ENCODE measurements at regions not wholly inside any gene's neighbourhood (a gene's known extent, or its start where the extent isn't known, plus 50 kb on each side); places are given as distances from the start of the nearest gene placed in this dataset.

DNA sequence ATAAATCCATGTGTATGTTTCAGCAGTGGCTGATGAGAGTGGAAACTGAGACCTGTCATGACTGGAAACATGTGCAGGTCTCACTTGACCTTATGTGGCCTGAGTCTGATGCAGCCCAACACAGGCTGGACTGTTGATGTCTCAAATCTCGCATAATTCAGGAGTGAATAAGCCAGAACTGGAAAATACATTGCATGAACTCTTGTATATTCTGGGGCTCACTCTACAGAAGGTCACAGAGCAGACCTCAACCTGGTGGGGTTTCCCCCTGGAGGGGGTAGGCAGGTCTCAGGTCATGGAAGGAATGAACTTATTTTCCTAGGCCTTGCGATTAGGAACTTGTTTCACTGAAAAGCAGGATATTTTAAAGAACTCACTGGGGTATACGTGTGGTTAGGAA, 146.3 kb upstream of the THUMPD2 start:
- Histone ChIP-seq H3K4me1 (ENCODE audit: control insufficient read depth, insufficient read depth, low read length) (no peaks in the 10 kb centered on the region), H3K9me3 (ENCODE audit: control insufficient read depth, insufficient read depth, low read depth, low read length) (no peaks in the 10 kb centered on the region), H3K36me3 (ENCODE audit: control insufficient read depth in 2 of 2, insufficient read depth in 1 of 2, low read length in 2 of 2) (no peaks in the 10 kb centered on the region), H3K4me3 (ENCODE audit: low read depth, low read length) (no peak overlapping the region), H3K27ac (ENCODE audit: extremely low read depth, low read depth, low read length) (no peak overlapping the region)
- CTCF ChIA-PET = no interaction called here
- POLR2A ChIA-PET = no interaction called here
- TF ChIP-seq SP3 (tag by site-specific recombination; IDR thresholded peaks at IDR 0.05) = no peak
- no peak for TF ChIP-seq ZNF202 (tag by site-specific recombination; IDR thresholded peaks at IDR 0.05; ENCODE audit: borderline replicate concordance)
- TF ChIP-seq, protein P1, sequence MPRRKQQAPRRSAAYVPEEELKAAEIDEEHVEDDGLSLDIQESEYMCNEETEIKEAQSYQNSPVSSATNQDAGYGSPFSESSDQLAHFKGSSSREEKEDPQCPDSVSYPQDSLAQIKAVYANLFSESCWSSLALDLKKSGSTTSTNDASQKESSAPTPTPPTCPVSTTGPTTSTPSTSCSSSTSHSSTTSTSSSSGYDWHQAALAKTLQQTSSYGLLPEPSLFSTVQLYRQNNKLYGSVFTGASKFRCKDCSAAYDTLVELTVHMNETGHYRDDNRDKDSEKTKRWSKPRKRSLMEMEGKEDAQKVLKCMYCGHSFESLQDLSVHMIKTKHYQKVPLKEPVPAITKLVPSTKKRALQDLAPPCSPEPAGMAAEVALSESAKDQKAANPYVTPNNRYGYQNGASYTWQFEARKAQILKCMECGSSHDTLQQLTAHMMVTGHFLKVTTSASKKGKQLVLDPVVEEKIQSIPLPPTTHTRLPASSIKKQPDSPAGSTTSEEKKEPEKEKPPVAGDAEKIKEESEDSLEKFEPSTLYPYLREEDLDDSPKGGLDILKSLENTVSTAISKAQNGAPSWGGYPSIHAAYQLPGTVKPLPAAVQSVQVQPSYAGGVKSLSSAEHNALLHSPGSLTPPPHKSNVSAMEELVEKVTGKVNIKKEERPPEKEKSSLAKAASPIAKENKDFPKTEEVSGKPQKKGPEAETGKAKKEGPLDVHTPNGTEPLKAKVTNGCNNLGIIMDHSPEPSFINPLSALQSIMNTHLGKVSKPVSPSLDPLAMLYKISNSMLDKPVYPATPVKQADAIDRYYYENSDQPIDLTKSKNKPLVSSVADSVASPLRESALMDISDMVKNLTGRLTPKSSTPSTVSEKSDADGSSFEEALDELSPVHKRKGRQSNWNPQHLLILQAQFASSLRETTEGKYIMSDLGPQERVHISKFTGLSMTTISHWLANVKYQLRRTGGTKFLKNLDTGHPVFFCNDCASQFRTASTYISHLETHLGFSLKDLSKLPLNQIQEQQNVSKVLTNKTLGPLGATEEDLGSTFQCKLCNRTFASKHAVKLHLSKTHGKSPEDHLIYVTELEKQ (tag by site-specific recombination; IDR thresholded peaks at IDR 0.05; ENCODE audit: borderline replicate concordance) = no peak
- no peak for TF ChIP-seq GFI1B (tag by site-specific recombination; IDR thresholded peaks at IDR 0.05)
- TF ChIP-seq ZNF416 (tag by site-specific recombination; IDR thresholded peaks at IDR 0.05) = no peak
- no peak for TF ChIP-seq ZNF549 (tag by site-specific recombination; IDR thresholded peaks at IDR 0.05)
- TF ChIP-seq ZNF354C (tag by site-specific recombination; IDR thresholded peaks at IDR 0.05; ENCODE audit: borderline replicate concordance, low read depth) = no peak

DNA sequence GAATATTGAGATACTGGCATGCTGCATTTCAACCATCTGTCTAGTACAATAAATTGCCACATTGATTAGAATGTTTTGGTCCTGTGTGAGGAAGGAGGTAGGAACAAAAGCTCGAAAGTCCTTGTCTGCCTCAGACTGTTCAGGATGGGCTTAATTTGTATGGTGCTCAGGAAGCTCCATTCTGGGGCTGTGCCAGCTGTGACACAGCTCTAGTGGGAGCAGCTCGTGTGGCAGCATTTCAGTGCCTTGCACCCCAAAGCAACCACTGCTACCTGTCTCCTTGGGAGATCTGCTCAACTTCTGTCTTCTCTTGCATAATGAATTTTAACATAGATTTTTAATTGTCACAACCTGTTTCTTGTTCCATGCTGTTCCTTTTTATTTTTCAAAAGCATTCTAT, 144.4 kb upstream of the THUMPD2 start:
- POLR2A ChIA-PET = no interaction called here
- CTCF ChIA-PET = interaction anchor here (2.6 kb wide), 1 partner anchor 9 kb away, joined by 13 read pairs; no protein-coding TSS in a partner anchor
- no peak for TF ChIP-seq FEZF1 (tag by site-specific recombination; IDR thresholded peaks at IDR 0.05)
- no peak for TF ChIP-seq ZNF335 (tag by site-specific recombination; conservative IDR thresholded peaks at IDR 0.05)
- TF ChIP-seq ZBTB7A (tag by site-specific recombination; IDR thresholded peaks at IDR 0.05; ENCODE audit: low read depth) = no peak
- no peak for TF ChIP-seq ZIC2 (tag by site-specific recombination; IDR thresholded peaks at IDR 0.05)
- TF ChIP-seq, protein P2, sequence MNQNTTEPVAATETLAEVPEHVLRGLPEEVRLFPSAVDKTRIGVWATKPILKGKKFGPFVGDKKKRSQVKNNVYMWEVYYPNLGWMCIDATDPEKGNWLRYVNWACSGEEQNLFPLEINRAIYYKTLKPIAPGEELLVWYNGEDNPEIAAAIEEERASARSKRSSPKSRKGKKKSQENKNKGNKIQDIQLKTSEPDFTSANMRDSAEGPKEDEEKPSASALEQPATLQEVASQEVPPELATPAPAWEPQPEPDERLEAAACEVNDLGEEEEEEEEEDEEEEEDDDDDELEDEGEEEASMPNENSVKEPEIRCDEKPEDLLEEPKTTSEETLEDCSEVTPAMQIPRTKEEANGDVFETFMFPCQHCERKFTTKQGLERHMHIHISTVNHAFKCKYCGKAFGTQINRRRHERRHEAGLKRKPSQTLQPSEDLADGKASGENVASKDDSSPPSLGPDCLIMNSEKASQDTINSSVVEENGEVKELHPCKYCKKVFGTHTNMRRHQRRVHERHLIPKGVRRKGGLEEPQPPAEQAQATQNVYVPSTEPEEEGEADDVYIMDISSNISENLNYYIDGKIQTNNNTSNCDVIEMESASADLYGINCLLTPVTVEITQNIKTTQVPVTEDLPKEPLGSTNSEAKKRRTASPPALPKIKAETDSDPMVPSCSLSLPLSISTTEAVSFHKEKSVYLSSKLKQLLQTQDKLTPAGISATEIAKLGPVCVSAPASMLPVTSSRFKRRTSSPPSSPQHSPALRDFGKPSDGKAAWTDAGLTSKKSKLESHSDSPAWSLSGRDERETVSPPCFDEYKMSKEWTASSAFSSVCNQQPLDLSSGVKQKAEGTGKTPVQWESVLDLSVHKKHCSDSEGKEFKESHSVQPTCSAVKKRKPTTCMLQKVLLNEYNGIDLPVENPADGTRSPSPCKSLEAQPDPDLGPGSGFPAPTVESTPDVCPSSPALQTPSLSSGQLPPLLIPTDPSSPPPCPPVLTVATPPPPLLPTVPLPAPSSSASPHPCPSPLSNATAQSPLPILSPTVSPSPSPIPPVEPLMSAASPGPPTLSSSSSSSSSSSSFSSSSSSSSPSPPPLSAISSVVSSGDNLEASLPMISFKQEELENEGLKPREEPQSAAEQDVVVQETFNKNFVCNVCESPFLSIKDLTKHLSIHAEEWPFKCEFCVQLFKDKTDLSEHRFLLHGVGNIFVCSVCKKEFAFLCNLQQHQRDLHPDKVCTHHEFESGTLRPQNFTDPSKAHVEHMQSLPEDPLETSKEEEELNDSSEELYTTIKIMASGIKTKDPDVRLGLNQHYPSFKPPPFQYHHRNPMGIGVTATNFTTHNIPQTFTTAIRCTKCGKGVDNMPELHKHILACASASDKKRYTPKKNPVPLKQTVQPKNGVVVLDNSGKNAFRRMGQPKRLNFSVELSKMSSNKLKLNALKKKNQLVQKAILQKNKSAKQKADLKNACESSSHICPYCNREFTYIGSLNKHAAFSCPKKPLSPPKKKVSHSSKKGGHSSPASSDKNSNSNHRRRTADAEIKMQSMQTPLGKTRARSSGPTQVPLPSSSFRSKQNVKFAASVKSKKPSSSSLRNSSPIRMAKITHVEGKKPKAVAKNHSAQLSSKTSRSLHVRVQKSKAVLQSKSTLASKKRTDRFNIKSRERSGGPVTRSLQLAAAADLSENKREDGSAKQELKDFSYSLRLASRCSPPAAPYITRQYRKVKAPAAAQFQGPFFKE (tag by site-specific recombination; IDR thresholded peaks at IDR 0.05; ENCODE audit: borderline replicate concordance) = no peak
- TF ChIP-seq, protein P3, sequence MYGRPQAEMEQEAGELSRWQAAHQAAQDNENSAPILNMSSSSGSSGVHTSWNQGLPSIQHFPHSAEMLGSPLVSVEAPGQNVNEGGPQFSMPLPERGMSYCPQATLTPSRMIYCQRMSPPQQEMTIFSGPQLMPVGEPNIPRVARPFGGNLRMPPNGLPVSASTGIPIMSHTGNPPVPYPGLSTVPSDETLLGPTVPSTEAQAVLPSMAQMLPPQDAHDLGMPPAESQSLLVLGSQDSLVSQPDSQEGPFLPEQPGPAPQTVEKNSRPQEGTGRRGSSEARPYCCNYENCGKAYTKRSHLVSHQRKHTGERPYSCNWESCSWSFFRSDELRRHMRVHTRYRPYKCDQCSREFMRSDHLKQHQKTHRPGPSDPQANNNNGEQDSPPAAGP (tag by site-specific recombination; IDR thresholded peaks at IDR 0.05) = no peak
- no peak for TF ChIP-seq ZNF621 (tag by site-specific recombination; IDR thresholded peaks at IDR 0.05)
- TF ChIP-seq ZNF248 (tag by site-specific recombination; IDR thresholded peaks at IDR 0.05) = no peak
- TF ChIP-seq ZNF624 (tag by site-specific recombination; IDR thresholded peaks at IDR 0.05) = no peak
- TF ChIP-seq, protein P4, sequence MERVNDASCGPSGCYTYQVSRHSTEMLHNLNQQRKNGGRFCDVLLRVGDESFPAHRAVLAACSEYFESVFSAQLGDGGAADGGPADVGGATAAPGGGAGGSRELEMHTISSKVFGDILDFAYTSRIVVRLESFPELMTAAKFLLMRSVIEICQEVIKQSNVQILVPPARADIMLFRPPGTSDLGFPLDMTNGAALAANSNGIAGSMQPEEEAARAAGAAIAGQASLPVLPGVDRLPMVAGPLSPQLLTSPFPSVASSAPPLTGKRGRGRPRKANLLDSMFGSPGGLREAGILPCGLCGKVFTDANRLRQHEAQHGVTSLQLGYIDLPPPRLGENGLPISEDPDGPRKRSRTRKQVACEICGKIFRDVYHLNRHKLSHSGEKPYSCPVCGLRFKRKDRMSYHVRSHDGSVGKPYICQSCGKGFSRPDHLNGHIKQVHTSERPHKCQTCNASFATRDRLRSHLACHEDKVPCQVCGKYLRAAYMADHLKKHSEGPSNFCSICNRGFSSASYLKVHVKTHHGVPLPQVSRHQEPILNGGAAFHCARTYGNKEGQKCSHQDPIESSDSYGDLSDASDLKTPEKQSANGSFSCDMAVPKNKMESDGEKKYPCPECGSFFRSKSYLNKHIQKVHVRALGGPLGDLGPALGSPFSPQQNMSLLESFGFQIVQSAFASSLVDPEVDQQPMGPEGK (tag by site-specific recombination; IDR thresholded peaks at IDR 0.05) = no peak
- TF ChIP-seq ZNF843 (tag by site-specific recombination; IDR thresholded peaks at IDR 0.05) = no peak
- TF ChIP-seq, protein P5, sequence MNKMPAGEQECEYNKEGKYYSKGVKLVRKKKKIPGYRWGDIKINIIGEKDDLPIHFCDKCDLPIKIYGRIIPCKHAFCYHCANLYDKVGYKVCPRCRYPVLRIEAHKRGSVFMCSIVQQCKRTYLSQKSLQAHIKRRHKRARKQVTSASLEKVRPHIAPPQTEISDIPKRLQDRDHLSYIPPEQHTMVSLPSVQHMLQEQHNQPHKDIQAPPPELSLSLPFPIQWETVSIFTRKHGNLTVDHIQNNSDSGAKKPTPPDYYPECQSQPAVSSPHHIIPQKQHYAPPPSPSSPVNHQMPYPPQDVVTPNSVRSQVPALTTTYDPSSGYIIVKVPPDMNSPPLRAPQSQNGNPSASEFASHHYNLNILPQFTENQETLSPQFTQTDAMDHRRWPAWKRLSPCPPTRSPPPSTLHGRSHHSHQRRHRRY (tag by site-specific recombination; IDR thresholded peaks at IDR 0.05) = no peak
- H3K27ac ChIP-seq (ENCODE audit: extremely low read depth, low read depth, low read length) = no peak overlapping the region
- H3K4me3 ChIP-seq (ENCODE audit: low read depth, low read length) = no peak overlapping the region
- H3K4me1 ChIP-seq (ENCODE audit: control insufficient read depth, insufficient read depth, low read length) = no peaks in the 10 kb centered on the region
- no peaks in the 10 kb centered on the region for H3K9me3 ChIP-seq (ENCODE audit: control insufficient read depth, insufficient read depth, low read depth, low read length)
- no peaks in the 10 kb centered on the region for H3K36me3 ChIP-seq (ENCODE audit: control insufficient read depth in 2 of 2, insufficient read depth in 1 of 2, low read length in 2 of 2)
